RPMI8226 (cell line): ENCODE measurements at regions not wholly inside any gene's neighbourhood (a gene's known extent, or its start where the extent isn't known, plus 50 kb on each side); places are given as distances from the start of the nearest gene placed in this dataset.

Experiments
- DNase-seq: peaks from one replicate; pipeline ENCODE4 v3.0.0-alpha.2; 2015

- DNase-seq: no peak
These were observed 95.3 kb upstream of the FAM136A start for GRCh38 chr2:70397186-70397585.

GRCh38 chr2:70396612-70397011 is 94.7 kb upstream of the FAM136A start:
- DNase-seq: no peak

GRCh38 chr2:70393881-70394280 is 92.0 kb upstream of the FAM136A start:
- no peak for DNase-seq

GRCh38 chr2:70391988-70392387 is 90.1 kb upstream of the FAM136A start:
- no peak for DNase-seq

- no peak for DNase-seq
These were observed 89.4 kb upstream of the FAM136A start for GRCh38 chr2:70391259-70391658.

- no peak for DNase-seq
These were observed 86.9 kb upstream of the FAM136A start for GRCh38 chr2:70388813-70389212.

GRCh38 chr2:70388128-70388527 is 86.3 kb upstream of the FAM136A start:
- DNase-seq: no peak

- DNase-seq: no peak
These were observed 84.2 kb upstream of the FAM136A start for GRCh38 chr2:70385966-70386595.

- DNase-seq: no peak
These were observed 83.3 kb upstream of the FAM136A start for GRCh38 chr2:70385204-70385603.

- DNase-seq: no peak
These were observed 80.0 kb upstream of the FAM136A start for GRCh38 chr2:70381821-70382220.

GRCh38 chr2:70381235-70381634 is 79.4 kb upstream of the FAM136A start:
- DNase-seq: no peak

GRCh38 chr2:70380621-70381020 is 78.8 kb upstream of the FAM136A start:
- DNase-seq: no peak

GRCh38 chr2:70374616-70375015 is 72.7 kb upstream of the FAM136A start:
- DNase-seq: peak; percentile 42

GRCh38 chr2:70371753-70372152 is 69.9 kb upstream of the FAM136A start:
- DNase-seq: no peak

- DNase-seq: no peak
These were observed 67.2 kb upstream of the FAM136A start for GRCh38 chr2:70369082-70369481.

GRCh38 chr2:70368545-70368944 is 66.7 kb upstream of the FAM136A start:
- peak; percentile 49 for DNase-seq

- peak; percentile 19 for DNase-seq
These were observed 66.0 kb upstream of the FAM136A start for GRCh38 chr2:70367722-70368323.

- DNase-seq: no peak
These were observed 60.8 kb upstream of the FAM136A start for GRCh38 chr2:70362661-70363060.

GRCh38 chr2:70360661-70361270 is 58.9 kb upstream of the FAM136A start:
- no peak for DNase-seq

- DNase-seq: no peak
These were observed 55.8 kb upstream of the FAM136A start for GRCh38 chr2:70357684-70358071.

- no peak for DNase-seq
These were observed 55.2 kb upstream of the FAM136A start for GRCh38 chr2:70356941-70357683.

- no peak for DNase-seq
These were observed 52.5 kb upstream of the FAM136A start for GRCh38 chr2:70354264-70354949.
